GM12878 (cell line): ENCODE measurements at regions not wholly inside any gene's neighbourhood (a gene's known extent, or its start where the extent isn't known, plus 50 kb on each side); places are given as distances from the start of the nearest gene placed in this dataset.
A peak's percentile ranks its signal among the peaks of the same experiment; 100 is the strongest.

Experiments used
- ATAC-seq: fragments of 200-7000 bp; cut with Tn5 transposase; 3 replicates; pipeline ENCODE4 v1.9.1; 2020; ENCODE audit warnings: mild to moderate bottlenecking, moderate library complexity
- BruUV-seq: library from RNA; stranded (reverse); fragments of 400-500 nt; replicated peaks from 2 replicates; lab custom pipeline; 2021; lab: Mats Ljungman, UMichigan
- CTCF ChIA-PET: fragments of 300-600 bp; sonication (Branson Sonifier 250); formaldehyde crosslinking; extraction: SDS; loops from one replicate; lab custom pipeline; 2021; ENCODE audit warnings: inconsistent platforms; lab: Yijun Ruan, JAX
- POLR2A ChIA-PET: fragments of 350-600 bp; formaldehyde crosslinking; extraction: SDS; loops from one replicate; lab custom pipeline; 2021; ENCODE audit warnings: inconsistent platforms; lab: Charles Lee
- RAD21 ChIA-PET: fragments of 300-600 bp; sonication (Branson Sonifier 250); formaldehyde crosslinking; loops from one replicate; lab custom pipeline; 2023; ENCODE audit warnings: antibody characterized with exemption; ENCODE audit not compliant: unreplicated experiment; lab: Charles Lee
- SMC1A ChIA-PET: fragments of 300-600 bp; sonication (Branson Sonifier 250); formaldehyde crosslinking; loops from one replicate; lab custom pipeline; 2023; ENCODE audit not compliant: unreplicated experiment, uncharacterized antibody; lab: Charles Lee
- DNase-seq: peaks from one replicate; pipeline ENCODE4 v3.0.0-alpha.2; 2011; ENCODE audit warnings: low read depth, low spot score
- FAIRE-seq: peaks from 3 replicates; lab custom pipeline; 2011; peaks lifted over from hg19 to GRCh38; lab: Jason Lieb, UNC
- H2AFZ ChIP-seq: 2 replicates; pipeline ENCODE4 v1.6.0; 2011; ENCODE audit warnings: low read depth, low read length, control low read depth; ENCODE audit not compliant: control insufficient read depth
- H3K27ac ChIP-seq: 2 replicates; pipeline ENCODE4 v1.5.1; 2011; ENCODE audit warnings: control low read depth; ENCODE audit not compliant: control insufficient read depth, insufficient read depth
- H3K27me3 ChIP-seq, 2 experiments: replicated peaks in 1 of 2; 2 replicates each; pipeline versions ENCODE4 v1.6.0 to v1.6.1; 2011; ENCODE audit warnings: low read length in 1 of 2; ENCODE audit not compliant: control insufficient read depth in 2 of 2, insufficient read depth in 2 of 2
- H3K36me3 ChIP-seq, 2 experiments: 2 replicates each; pipeline ENCODE4 v1.5.1; 2011; ENCODE audit warnings: low read length in 1 of 2; ENCODE audit not compliant: control insufficient read depth in 2 of 2, insufficient read depth in 2 of 2
- H3K4me1 ChIP-seq: 2 replicates; pipeline ENCODE4 v1.6.1; 2011; ENCODE audit warnings: mild to moderate bottlenecking, low read length, moderate library complexity, mixed read lengths; ENCODE audit not compliant: control insufficient read depth, insufficient read depth
- H3K4me2 ChIP-seq: 2 replicates; pipeline ENCODE4 v1.6.0; 2011; ENCODE audit warnings: control low read depth; ENCODE audit not compliant: control insufficient read depth, insufficient read depth
- H3K4me3 ChIP-seq: fragments of 200-600 bp; sonication (generic); 2 replicates; pipeline ENCODE4 v1.5.1; 2016
- H3K79me2 ChIP-seq: 2 replicates; pipeline ENCODE4 v1.6.0; 2011; ENCODE audit warnings: low read length; ENCODE audit not compliant: control insufficient read depth, insufficient read depth
- H3K9ac ChIP-seq: 2 replicates; pipeline ENCODE4 v1.8.0; 2011; ENCODE audit warnings: low read length, control low read depth, mixed read lengths; ENCODE audit not compliant: control insufficient read depth, insufficient read depth
- H3K9me3 ChIP-seq: replicated peaks from 3 replicates; pipeline ENCODE4 v1.5.1; 2011; ENCODE audit warnings: mild to moderate bottlenecking, low read length; ENCODE audit not compliant: control insufficient read depth, insufficient read depth
- H4K20me1 ChIP-seq: 2 replicates; pipeline ENCODE4 v1.6.0; 2011; ENCODE audit not compliant: control insufficient read depth, insufficient read depth
- BMI1 ChIP-seq: fragments of 450-650 bp; IDR thresholded peaks from 2 replicates; pipeline ENCODE4 v1.6.1; 2016; ENCODE audit warnings: mild to moderate bottlenecking, moderate library complexity, borderline replicate concordance
- E2F8 ChIP-seq: fragments of 450-650 bp; IDR thresholded peaks from 2 replicates; pipeline ENCODE4 v1.6.1; 2018; ENCODE audit warnings: mild to moderate bottlenecking, low read depth, moderate library complexity; ENCODE audit not compliant: partially characterized antibody
- GABPA ChIP-seq: IDR thresholded peaks from 2 replicates; pipeline ENCODE4 v1.6.1; 2014; ENCODE audit warnings: antibody characterized with exemption, low read depth, mild to moderate bottlenecking, inconsistent platforms
- KDM1A ChIP-seq: fragments of 200-600 bp; sonication (generic); IDR thresholded peaks from 2 replicates; pipeline ENCODE4 v1.6.1; 2016; ENCODE audit warnings: borderline replicate concordance
- KLF5 ChIP-seq: fragments of 450-650 bp; IDR thresholded peaks from 2 replicates; pipeline ENCODE4 v1.6.1; 2014; ENCODE audit warnings: mild to moderate bottlenecking; ENCODE audit not compliant: partially characterized antibody
- MYB ChIP-seq: fragments of 150-350 bp; IDR thresholded peaks from 2 replicates; pipeline ENCODE4 v1.6.1; 2014; ENCODE audit warnings: mild to moderate bottlenecking, low read depth, low read length, borderline replicate concordance
- MYC ChIP-seq: IDR thresholded peaks from 2 replicates; pipeline ENCODE4 v1.6.1; 2011; ENCODE audit warnings: mild to moderate bottlenecking, low read length, moderate library complexity, inconsistent platforms; ENCODE audit not compliant: insufficient read depth, insufficient replicate concordance, insufficient read length, severe bottlenecking
- POLR2AphosphoS2 ChIP-seq: IDR thresholded peaks from 2 replicates; pipeline ENCODE4 v1.6.1; 2011; ENCODE audit warnings: low read depth, mild to moderate bottlenecking, low read length, improper control_type of control experiment, moderate library complexity
- POU2F2 ChIP-seq: IDR thresholded peaks from 3 replicates; pipeline ENCODE4 v1.6.1; 2011; ENCODE audit warnings: low read depth, mild to moderate bottlenecking, low read length, borderline replicate concordance
- RB1 ChIP-seq: fragments of 450-650 bp; formaldehyde crosslinking; IDR thresholded peaks from 2 replicates; pipeline ENCODE4 v1.6.1; 2017; ENCODE audit warnings: mild to moderate bottlenecking, borderline replicate concordance
- RFX5 ChIP-seq: IDR thresholded peaks from 2 replicates; pipeline ENCODE4 v1.6.1; 2011; ENCODE audit warnings: low read depth, low read length, improper control_type of control experiment
- RUNX3 ChIP-seq: IDR thresholded peaks from 2 replicates; pipeline ENCODE4 v1.6.1; 2012; ENCODE audit warnings: low read length, inconsistent platforms
- WRNIP1 ChIP-seq: IDR thresholded peaks from 2 replicates; pipeline ENCODE4 v1.6.1; 2011; ENCODE audit warnings: low read depth, low read length, improper control_type of control experiment, borderline replicate concordance
- WGBS: methylation state at CpG from one replicate; pipeline ENCODE4 v1.1.6; 2016; ENCODE audit warnings: low lambda C conversion rate; ENCODE audit not compliant: insufficient replicate concordance, insufficient coverage; ENCODE audit errors: missing lambda C conversion rate; 5-methylcytosine and 5-hydroxymethylcytosine counted together
- in situ Hi-C: fragments of 300-500 bp; cut with MboI; formaldehyde crosslinking; loops from 9 replicates; pipeline ENCODE4 v1.14.3; 2018; ENCODE audit warnings: mixed read lengths
- intact Hi-C: fragments of 100-400 bp; cut with micrococcal nuclease; formaldehyde crosslinking; loops from one replicate; pipeline ENCODE4 v1.14.2; 2022; ENCODE audit not compliant: unreplicated experiment

DNA sequence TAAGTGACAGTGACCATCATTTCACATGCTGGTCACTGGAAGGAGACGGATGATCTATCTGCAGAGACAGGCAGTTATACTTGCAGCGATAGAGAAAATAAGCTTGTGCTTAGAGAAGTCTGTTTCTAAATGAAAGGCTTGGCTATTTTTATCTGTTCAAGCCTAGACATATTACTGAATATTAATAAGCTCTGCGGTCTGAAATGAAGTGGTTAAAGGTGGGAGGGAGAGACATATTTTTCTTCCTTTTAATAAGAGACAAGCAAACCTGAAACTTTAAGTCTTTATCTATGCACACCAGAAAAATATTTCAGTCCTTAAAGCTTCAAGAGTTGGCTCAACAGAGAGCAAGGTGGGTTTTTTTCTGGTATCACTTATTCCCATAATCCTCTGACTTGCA, 99.0 kb downstream of the CD200R1L start:
- ATAC-seq = no peak
- ChIA-PET CTCF (interaction anchor here (0.9 to 7.7 kb wide), 4 partner anchors 12 to 287 kb away, joined by 3 to 65 read pairs (median 3); no protein-coding TSS in a partner anchor), SMC1A (interaction anchor here (0.6 to 8.8 kb wide), 6 partner anchors 11 to 232 kb away, joined by 3 to 46 read pairs (median 4); no protein-coding TSS in a partner anchor), POLR2A (interaction anchor here (0.6 kb wide), 1 partner anchor 135 kb away, joined by 8 read pairs; no protein-coding TSS in a partner anchor), RAD21 (interaction anchor here (1.2 to 1.4 kb wide), 2 partner anchors 18 to 104 kb away, joined by 3 to 4 read pairs; no protein-coding TSS in a partner anchor)
- Histone ChIP-seq H2AFZ (no peak overlapping the region), H3K9me3 (no peaks in the 10 kb centered on the region), H4K20me1 (no peaks in the 10 kb centered on the region), H3K4me2 (no peak overlapping the region; the same call in 1 of the 2 replicates), H3K9ac (no peak overlapping the region), H3K27me3 (no peaks in the 10 kb centered on the region; a peak in 1 of 4 replicates), H3K4me1 (no peaks in the 10 kb centered on the region), H3K27ac (no peak overlapping the region), H3K4me3 (no peak overlapping the region), H3K36me3 (no peaks in the 10 kb centered on the region), H3K79me2 (no peaks in the 10 kb centered on the region)
- FAIRE-seq = no peak
- intact Hi-C loops = no loop called here
- no TSS peak for BruUV-seq
- in situ Hi-C loops = no loop called here
- WGBS = 33% methylated on average over 3 of the region's 3 CpGs
- DNase-seq = no peak
- TF ChIP-seq RUNX3 = peak; percentile 58; the same call in 1 of the 2 replicates
- TF ChIP-seq WRNIP1 = no peak

GRCh38 chr3:112746675-112747280, 99.9 kb downstream of the CD200R1L start:
- Histone ChIP-seq H3K4me2 (no peak overlapping the region), H3K4me1 (no peaks in the 10 kb centered on the region), H3K27ac (no peak overlapping the region), H3K9me3 (no peaks in the 10 kb centered on the region), H4K20me1 (no peaks in the 10 kb centered on the region), H2AFZ (no peak overlapping the region), H3K36me3 (no peaks in the 10 kb centered on the region), H3K9ac (no peak overlapping the region), H3K27me3 (no peaks in the 10 kb centered on the region; a peak in 1 of 4 replicates), H3K79me2 (no peaks in the 10 kb centered on the region), H3K4me3 (no peak overlapping the region)
- intact Hi-C loops = no loop called here
- 64% methylated on average over 6 of the region's 6 CpGs for WGBS
- no peak for ATAC-seq
- in situ Hi-C loops = no loop called here
- POLR2A ChIA-PET = interaction anchor here (0.6 kb wide), 1 partner anchor 134 kb away, joined by 8 read pairs; no protein-coding TSS in a partner anchor
- SMC1A ChIA-PET = interaction anchor here (1.0 to 8.8 kb wide), 3 partner anchors 11 to 233 kb away, joined by 3 to 46 read pairs (median 10); no protein-coding TSS in a partner anchor
- RAD21 ChIA-PET = interaction anchor here (1.4 kb wide), 1 partner anchor 104 kb away, joined by 4 read pairs; no protein-coding TSS in a partner anchor
- CTCF ChIA-PET = interaction anchor here (1.4 to 7.7 kb wide), 2 partner anchors 11 to 288 kb away, joined by 3 to 65 read pairs; no protein-coding TSS in a partner anchor
- no peak for FAIRE-seq
- no TSS peak for BruUV-seq
- no peak for DNase-seq
- TF ChIP-seq GABPA = no peak
- TF ChIP-seq WRNIP1 = no peak
- no peak for TF ChIP-seq POU2F2
- TF ChIP-seq RFX5 = no peak
- TF ChIP-seq BMI1 = no peak
- TF ChIP-seq KDM1A = no peak
- no peak for TF ChIP-seq E2F8
- TF ChIP-seq MYC = no peak
- TF ChIP-seq POLR2AphosphoS2 = no peak
- TF ChIP-seq KLF5 = no peak
- no peak for TF ChIP-seq MYB
- no peak for TF ChIP-seq RB1
